Stimulated activated memory B cell treated with anti-CD40 and anti-IgM and Interleukin-4, amounts not matched to agents 10 μg/mL and 1 μg/mL and 100 μg/mL, for 72 hours (primary cell): ENCODE measurements at regions not wholly inside any gene's neighbourhood (a gene's known extent, or its start where the extent isn't known, plus 50 kb on each side); places are given as distances from the start of the nearest gene placed in this dataset.

Source experiments
- ATAC-seq: fragments of 150-1000 bp; cut with Tn5 transposase; 2 replicates; pipeline ENCODE4 v1.10.0; 2021
- H3K27ac Mint-ChIP-seq: one replicate; pipeline ENCODE4 v1.8.0; 2022; ENCODE audit warnings: mild to moderate bottlenecking, mixed read lengths
- H3K27me3 Mint-ChIP-seq: one replicate; pipeline ENCODE4 v1.8.0; 2022; ENCODE audit warnings: mixed read lengths
- H3K36me3 Mint-ChIP-seq: one replicate; pipeline ENCODE4 v1.8.0; 2022; ENCODE audit warnings: mixed read lengths
- H3K4me1 Mint-ChIP-seq: one replicate; pipeline ENCODE4 v1.8.0; 2022; ENCODE audit warnings: mixed read lengths
- H3K4me3 Mint-ChIP-seq: one replicate; pipeline ENCODE4 v1.8.0; 2022; ENCODE audit warnings: mild to moderate bottlenecking, moderate library complexity, mixed read lengths
- H3K9me3 Mint-ChIP-seq: one replicate; pipeline ENCODE4 v1.8.0; 2022; ENCODE audit warnings: mixed read lengths

- Mint-ChIP-seq H3K4me3 (no peak overlapping the region), H3K36me3 (no peaks in the 10 kb centered on the region), H3K27me3 (no peaks in the 10 kb centered on the region), H3K4me1 (no peaks in the 10 kb centered on the region), H3K27ac (no peak overlapping the region), H3K9me3 (peaks cover 3% of the 10 kb centered on the region)
- ATAC-seq: no peak
Measured at GRCh38 chr21:20343186-20343585, 655.0 kb upstream of the NCAM2 start.

- H3K9me3 Mint-ChIP-seq: no peaks in the 10 kb centered on the region
- no peaks in the 10 kb centered on the region for H3K27me3 Mint-ChIP-seq
- H3K27ac Mint-ChIP-seq: no peak overlapping the region
Measured at GRCh38 chr21:20351138-20351537, 647.1 kb upstream of the NCAM2 start.

GRCh38 chr21:20353351-20353750, 644.9 kb upstream of the NCAM2 start:
- peaks cover 3% of the 10 kb centered on the region for H3K9me3 Mint-ChIP-seq
- no peaks in the 10 kb centered on the region for H3K27me3 Mint-ChIP-seq
- H3K4me3 Mint-ChIP-seq: no peak overlapping the region
- H3K4me1 Mint-ChIP-seq: no peaks in the 10 kb centered on the region
- H3K36me3 Mint-ChIP-seq: no peaks in the 10 kb centered on the region
- H3K27ac Mint-ChIP-seq: no peak overlapping the region
- no peak for ATAC-seq

More at GRCh38 chr21:20351138-20351537, 647.1 kb upstream of the NCAM2 start:
- Mint-ChIP-seq H3K4me1 (no peaks in the 10 kb centered on the region), H3K36me3 (no peaks in the 10 kb centered on the region), H3K4me3 (no peak overlapping the region)
- no peak for ATAC-seq

GRCh38 chr21:20373031-20373430, 625.2 kb upstream of the NCAM2 start:
- no peak for ATAC-seq
- H3K4me3 Mint-ChIP-seq: no peak overlapping the region
- no peaks in the 10 kb centered on the region for H3K36me3 Mint-ChIP-seq
- no peaks in the 10 kb centered on the region for H3K4me1 Mint-ChIP-seq
- H3K9me3 Mint-ChIP-seq: no peaks in the 10 kb centered on the region
- H3K27ac Mint-ChIP-seq: no peak overlapping the region
- no peaks in the 10 kb centered on the region for H3K27me3 Mint-ChIP-seq

DNA sequence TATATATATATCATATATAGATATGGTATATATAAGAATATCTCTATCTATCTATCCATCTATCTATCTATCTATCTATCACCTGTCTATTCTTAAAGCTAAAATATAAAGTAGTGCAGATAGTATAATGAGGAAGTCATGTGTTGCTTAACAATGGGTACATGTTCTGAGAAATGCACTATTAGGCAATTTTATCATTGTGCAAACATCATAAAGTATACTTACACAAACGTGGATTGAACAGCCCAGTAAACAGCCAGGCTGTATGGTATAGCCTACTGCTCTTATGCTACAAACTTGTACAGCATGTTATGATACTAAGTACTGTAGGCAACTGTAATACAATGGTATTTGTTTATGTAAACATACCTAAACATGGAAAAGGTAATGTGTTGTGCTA, 621.0 kb upstream of the NCAM2 start:
- no peak for ATAC-seq
- H3K27ac Mint-ChIP-seq: no peak overlapping the region
- no peak overlapping the region for H3K4me3 Mint-ChIP-seq

GRCh38 chr21:20388400-20388799, 609.8 kb upstream of the NCAM2 start:
- H3K4me1 Mint-ChIP-seq: no peaks in the 10 kb centered on the region
- no peaks in the 10 kb centered on the region for H3K27me3 Mint-ChIP-seq
- H3K4me3 Mint-ChIP-seq: no peak overlapping the region
- no peak overlapping the region for H3K27ac Mint-ChIP-seq
- H3K9me3 Mint-ChIP-seq: peaks cover 9% of the 10 kb centered on the region
- no peak for ATAC-seq
- no peaks in the 10 kb centered on the region for H3K36me3 Mint-ChIP-seq

More for the DNA sequence above, 621.0 kb upstream of the NCAM2 start:
- H3K36me3 Mint-ChIP-seq: no peaks in the 10 kb centered on the region
- H3K4me1 Mint-ChIP-seq: no peaks in the 10 kb centered on the region
- H3K27me3 Mint-ChIP-seq: no peaks in the 10 kb centered on the region
- H3K9me3 Mint-ChIP-seq: no peaks in the 10 kb centered on the region

- Mint-ChIP-seq H3K4me3 (no peak overlapping the region), H3K4me1 (no peaks in the 10 kb centered on the region), H3K27me3 (no peaks in the 10 kb centered on the region), H3K36me3 (no peaks in the 10 kb centered on the region), H3K27ac (no peak overlapping the region), H3K9me3 (peaks cover 5% of the 10 kb centered on the region)
- ATAC-seq: peak; percentile 24
Measured at GRCh38 chr21:20396798-20397197, 601.4 kb upstream of the NCAM2 start.

GRCh38 chr21:20404915-20405314, 593.3 kb upstream of the NCAM2 start:
- Mint-ChIP-seq H3K27me3 (no peaks in the 10 kb centered on the region), H3K36me3 (no peaks in the 10 kb centered on the region)
- ATAC-seq: no peak

DNA sequence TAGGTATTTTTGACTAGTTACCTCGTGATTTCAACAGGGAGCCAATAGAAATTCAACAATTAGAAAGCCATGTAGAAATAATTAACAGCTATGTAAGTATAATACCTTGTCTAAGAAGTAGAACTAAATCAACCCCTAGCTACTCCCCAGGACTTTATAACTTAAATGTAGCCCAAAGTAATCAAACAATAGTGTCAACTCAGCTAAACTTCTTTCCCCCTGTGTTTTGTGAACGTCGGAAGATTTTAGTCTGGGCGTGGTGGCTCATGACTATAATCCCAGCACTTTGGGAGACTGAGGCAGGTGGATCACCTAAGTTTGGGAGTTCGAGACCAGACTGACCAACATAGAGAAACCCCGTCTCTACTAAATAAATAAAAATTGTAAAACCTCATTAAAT, 579.9 kb upstream of the NCAM2 start:
- Mint-ChIP-seq H3K27ac (no peak overlapping the region), H3K4me3 (no peak overlapping the region), H3K27me3 (no peaks in the 10 kb centered on the region), H3K36me3 (no peaks in the 10 kb centered on the region), H3K9me3 (peaks cover 10% of the 10 kb centered on the region), H3K4me1 (no peaks in the 10 kb centered on the region)
- no peak for ATAC-seq

More at GRCh38 chr21:20404915-20405314, 593.3 kb upstream of the NCAM2 start:
- no peak overlapping the region for H3K27ac Mint-ChIP-seq
- H3K4me3 Mint-ChIP-seq: no peak overlapping the region
- H3K9me3 Mint-ChIP-seq: peaks cover 4% of the 10 kb centered on the region
- no peaks in the 10 kb centered on the region for H3K4me1 Mint-ChIP-seq

DNA sequence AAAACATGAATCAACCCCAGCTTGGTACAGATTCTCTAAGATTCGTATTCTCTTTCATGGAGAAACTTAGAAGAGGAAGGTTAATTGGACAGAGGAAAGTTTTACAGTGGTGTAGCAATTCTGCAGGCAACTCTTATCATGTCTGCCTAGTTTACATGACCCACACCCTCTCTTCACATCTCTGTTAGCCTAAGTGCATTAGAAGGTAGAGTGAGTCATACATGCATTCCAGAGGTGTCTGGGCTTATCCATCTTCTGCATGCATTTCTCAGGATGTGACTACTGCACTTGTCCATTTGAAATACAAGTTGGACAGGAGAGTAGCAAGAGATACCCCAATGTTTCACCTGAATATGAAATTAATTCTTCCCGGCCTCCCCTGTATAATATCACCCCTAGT, 578.4 kb upstream of the NCAM2 start:
- Mint-ChIP-seq H3K9me3 (peaks cover 10% of the 10 kb centered on the region), H3K36me3 (no peaks in the 10 kb centered on the region), H3K4me1 (no peaks in the 10 kb centered on the region), H3K27me3 (no peaks in the 10 kb centered on the region), H3K4me3 (no peak overlapping the region), H3K27ac (no peak overlapping the region)
- ATAC-seq: no peak

DNA sequence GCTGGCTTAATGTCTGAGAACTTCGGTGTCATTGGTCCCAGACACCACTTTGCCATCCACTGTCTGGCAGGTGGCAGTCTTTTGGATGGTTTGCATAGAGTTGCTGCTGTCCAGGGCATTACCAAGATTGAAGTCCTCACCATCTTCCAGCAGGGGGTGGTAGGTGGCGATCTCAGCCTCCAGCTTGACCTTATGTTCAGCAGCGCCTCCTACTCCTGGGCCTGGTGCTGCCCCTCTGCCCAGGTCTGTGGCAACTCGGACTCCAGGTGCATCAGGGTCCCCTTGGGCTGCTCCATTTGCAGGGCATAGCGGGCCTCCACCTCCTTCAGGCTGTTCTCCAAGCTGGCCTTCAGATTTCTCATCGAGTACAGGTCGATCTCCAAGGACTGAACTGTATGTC, 573.3 kb upstream of the NCAM2 start:
- H3K27ac Mint-ChIP-seq: no peak overlapping the region
- peaks cover 2% of the 10 kb centered on the region for H3K9me3 Mint-ChIP-seq
- H3K4me3 Mint-ChIP-seq: no peak overlapping the region
- no peaks in the 10 kb centered on the region for H3K4me1 Mint-ChIP-seq
- H3K36me3 Mint-ChIP-seq: no peaks in the 10 kb centered on the region
- no peaks in the 10 kb centered on the region for H3K27me3 Mint-ChIP-seq
- ATAC-seq: no peak

GRCh38 chr21:20425856-20426255, 572.4 kb upstream of the NCAM2 start:
- Mint-ChIP-seq H3K9me3 (peaks cover 2% of the 10 kb centered on the region), H3K36me3 (no peaks in the 10 kb centered on the region), H3K4me3 (no peak overlapping the region), H3K4me1 (no peaks in the 10 kb centered on the region), H3K27ac (no peak overlapping the region), H3K27me3 (no peaks in the 10 kb centered on the region)
- no peak for ATAC-seq

DNA sequence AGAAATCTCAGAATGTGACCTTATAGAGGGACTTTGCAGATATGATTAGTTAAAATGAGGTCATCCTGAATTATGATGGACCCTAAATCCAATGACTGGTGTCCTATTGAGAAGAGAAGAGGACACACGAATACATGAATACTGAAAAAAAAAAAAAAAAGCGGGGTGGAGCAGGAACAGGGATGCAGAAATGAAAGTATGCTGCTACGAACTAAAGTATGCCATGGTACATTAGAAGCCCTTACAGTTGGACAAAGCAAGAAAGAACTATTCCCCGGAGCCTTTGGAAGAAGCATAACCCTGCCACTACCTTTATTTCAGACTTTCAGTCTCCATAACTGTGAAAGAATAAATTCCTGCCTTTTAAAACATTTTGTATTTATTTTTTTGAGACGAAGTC, 557.9 kb upstream of the NCAM2 start:
- H3K36me3 Mint-ChIP-seq: no peaks in the 10 kb centered on the region
- no peaks in the 10 kb centered on the region for H3K4me1 Mint-ChIP-seq

DNA sequence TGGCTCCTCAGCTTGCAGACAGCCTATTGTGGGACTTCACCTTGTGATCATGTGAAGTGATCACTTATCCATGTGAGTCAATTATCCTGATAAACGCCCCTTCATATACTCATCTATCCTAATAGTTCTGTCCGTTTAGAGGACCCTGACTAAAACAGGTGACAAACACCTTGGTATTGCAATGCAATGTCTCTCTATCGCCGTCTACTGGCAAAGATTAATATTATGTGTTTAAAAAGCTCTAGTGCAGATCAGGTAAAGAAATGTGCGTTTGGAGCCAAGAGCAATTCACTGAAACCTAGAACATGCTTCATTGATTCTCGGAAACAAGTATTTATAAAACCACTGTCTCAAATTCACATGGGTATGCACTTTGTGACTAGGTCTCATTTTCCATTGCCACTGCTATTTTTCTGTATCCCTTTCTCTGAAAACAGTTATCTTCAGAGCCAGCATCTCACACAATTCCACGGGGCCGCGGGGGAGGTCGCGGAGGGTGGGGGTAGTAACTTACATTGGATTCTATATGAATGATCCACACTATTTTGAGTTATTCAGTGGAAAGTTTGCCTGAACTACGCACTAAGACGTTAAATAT, 554.6 kb upstream of the NCAM2 start:
- H3K27me3 Mint-ChIP-seq: no peaks in the 10 kb centered on the region
- H3K4me1 Mint-ChIP-seq: no peaks in the 10 kb centered on the region
- no peak overlapping the region for H3K4me3 Mint-ChIP-seq
- ATAC-seq: no peak
- H3K27ac Mint-ChIP-seq: no peak overlapping the region
- peaks cover 11% of the 10 kb centered on the region for H3K9me3 Mint-ChIP-seq
- H3K36me3 Mint-ChIP-seq: no peaks in the 10 kb centered on the region

More for the DNA sequence above, 557.9 kb upstream of the NCAM2 start:
- H3K27me3 Mint-ChIP-seq: no peaks in the 10 kb centered on the region
- ATAC-seq: no peak
- H3K9me3 Mint-ChIP-seq: peaks cover 17% of the 10 kb centered on the region
- no peak overlapping the region for H3K27ac Mint-ChIP-seq
- no peak overlapping the region for H3K4me3 Mint-ChIP-seq

DNA sequence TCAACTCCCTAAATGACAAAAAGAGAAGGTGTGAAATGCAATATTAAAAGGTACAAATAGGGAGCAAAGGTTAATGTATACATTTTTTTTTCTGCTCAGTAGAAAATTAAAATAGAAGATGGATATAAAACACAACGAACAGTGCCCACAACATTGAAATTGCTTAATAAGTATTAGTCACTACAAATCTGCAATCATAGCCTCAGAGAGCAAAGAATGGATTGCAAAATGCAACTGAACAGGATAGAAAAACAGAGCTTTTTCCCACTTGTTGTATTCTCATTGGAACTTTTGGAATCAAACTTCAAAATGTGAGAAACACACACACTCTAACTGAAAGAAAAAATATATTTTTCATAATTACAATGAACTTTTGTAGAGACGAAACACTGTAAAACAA, 552.2 kb upstream of the NCAM2 start:
- Mint-ChIP-seq H3K9me3 (peaks cover 7% of the 10 kb centered on the region), H3K4me1 (no peaks in the 10 kb centered on the region), H3K27me3 (no peaks in the 10 kb centered on the region), H3K36me3 (no peaks in the 10 kb centered on the region), H3K4me3 (no peak overlapping the region), H3K27ac (no peak overlapping the region)
- no peak for ATAC-seq

DNA sequence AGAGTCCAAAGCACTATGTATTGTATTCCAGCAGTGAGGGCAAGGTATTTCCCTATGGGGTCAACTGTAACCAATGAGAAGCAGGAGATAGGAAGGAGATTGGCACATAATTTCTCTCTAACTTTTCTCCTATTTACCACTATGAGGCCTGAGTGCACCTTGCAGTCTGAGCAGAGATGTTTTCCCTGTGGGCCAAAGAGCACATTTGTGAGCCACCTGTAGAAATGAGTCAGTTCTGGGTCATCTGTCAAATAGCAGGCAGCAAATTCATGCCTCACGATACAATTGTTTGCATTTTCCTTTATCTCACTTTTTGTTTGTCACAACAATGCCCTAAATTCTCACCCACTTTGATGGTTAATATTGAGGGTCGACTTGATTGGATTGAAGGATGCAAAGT, 547.2 kb upstream of the NCAM2 start:
- no peak overlapping the region for H3K27ac Mint-ChIP-seq
- no peak for ATAC-seq
- no peak overlapping the region for H3K4me3 Mint-ChIP-seq
- H3K36me3 Mint-ChIP-seq: no peaks in the 10 kb centered on the region
- H3K4me1 Mint-ChIP-seq: no peaks in the 10 kb centered on the region
- H3K9me3 Mint-ChIP-seq: peaks cover 3% of the 10 kb centered on the region
- H3K27me3 Mint-ChIP-seq: no peaks in the 10 kb centered on the region

GRCh38 chr21:20452935-20453334, 545.3 kb upstream of the NCAM2 start:
- Mint-ChIP-seq H3K4me3 (no peak overlapping the region), H3K27me3 (no peaks in the 10 kb centered on the region), H3K4me1 (no peaks in the 10 kb centered on the region), H3K9me3 (peaks cover 3% of the 10 kb centered on the region), H3K27ac (no peak overlapping the region), H3K36me3 (no peaks in the 10 kb centered on the region)
- no peak for ATAC-seq
